Right lobe of liver (tissue), 6 donors: ENCODE measurements at regions not wholly inside any gene's neighbourhood (a gene's known extent, or its start where the extent isn't known, plus 50 kb on each side); places are given as distances from the start of the nearest gene placed in this dataset.

Experiments
- ATAC-seq, 4 donors: fragments of 200-7000 bp; cut with Tn5 transposase; one replicate each; pipeline ENCODE4 v1.9.1; 2020; ENCODE audit warnings: mild to moderate bottlenecking in 4 of 4, moderate library complexity in 4 of 4
- DNase-seq, 3 donors: peaks; one replicate each; pipeline ENCODE4 v3.0.0-alpha.2; 2020
- H3K27ac ChIP-seq, 3 donors: fragments of 200-600 bp; one replicate each; pipeline ENCODE4 v1.8.0; 2022
- H3K27me3 ChIP-seq, 2 donors: fragments of 200-600 bp; one replicate each; pipeline ENCODE4 v1.8.0; 2022
- H3K36me3 ChIP-seq, 4 donors: fragments of 200-600 bp; sonication (generic) in 1 of 4; one replicate each; pipeline versions ENCODE4 v1.5.1 to v1.8.0; 2017 to 2022; ENCODE audit warnings: control low read depth in 1 of 4
- H3K4me1 ChIP-seq, 4 donors: fragments of 200-600 bp; sonication (generic) in 1 of 4; one replicate each; pipeline versions ENCODE4 v1.5.1 to v1.8.0; 2017 to 2022; ENCODE audit warnings: control low read depth in 1 of 4
- H3K4me3 ChIP-seq, 3 donors: fragments of 200-600 bp; one replicate each; pipeline ENCODE4 v1.8.0; 2022
- H3K9me3 ChIP-seq, 4 donors: fragments of 200-600 bp; sonication (generic) in 1 of 4; one replicate each; pipeline versions ENCODE4 v1.5.1 to v1.8.0; 2017 to 2022; ENCODE audit warnings: control low read depth in 1 of 4
- POLR2A ChIP-seq: fragments of 450-650 bp; IDR thresholded peaks from one replicate; pipeline ENCODE4 v1.6.1; 2017; ENCODE audit warnings: antibody characterized with exemption, mild to moderate bottlenecking
- WGBS: methylation state at CpG from one replicate; pipeline ENCODE4 v1.1.6; 2018; ENCODE audit warnings: low coverage, low lambda C conversion rate; ENCODE audit not compliant: insufficient coverage; ENCODE audit errors: missing lambda C conversion rate; 5-methylcytosine and 5-hydroxymethylcytosine counted together
- intact Hi-C, 2 donors: fragments of 100-400 bp; cut with DNase I; formaldehyde crosslinking; loops; one replicate each; pipeline versions ENCODE4 v1.11.2 to v1.14.1; 2022
- TF ChIP-seq, protein P1 (sequence below), 4 donors: fragments of 200-600 bp in 3 of 4; fragments of 450-650 bp in 1 of 4; IDR thresholded peaks; one replicate each; pipeline versions ENCODE4 v1.5.1 to v1.8.0; 2016 to 2022; ENCODE audit warnings: antibody characterized with exemption in 4 of 4, mild to moderate bottlenecking in 2 of 4
- donor health status: DM: no; HTN: yes; CAD: no.
- donor health status: DM: no; HTN: no; CAD: no.
- donor health status: DM: no; HTN: no; CAD: no.
- donor health status: DM: no; HTN: yes; CAD: no.
- donor health status: DM: no; HTN: yes; CAD: no.

DNA sequence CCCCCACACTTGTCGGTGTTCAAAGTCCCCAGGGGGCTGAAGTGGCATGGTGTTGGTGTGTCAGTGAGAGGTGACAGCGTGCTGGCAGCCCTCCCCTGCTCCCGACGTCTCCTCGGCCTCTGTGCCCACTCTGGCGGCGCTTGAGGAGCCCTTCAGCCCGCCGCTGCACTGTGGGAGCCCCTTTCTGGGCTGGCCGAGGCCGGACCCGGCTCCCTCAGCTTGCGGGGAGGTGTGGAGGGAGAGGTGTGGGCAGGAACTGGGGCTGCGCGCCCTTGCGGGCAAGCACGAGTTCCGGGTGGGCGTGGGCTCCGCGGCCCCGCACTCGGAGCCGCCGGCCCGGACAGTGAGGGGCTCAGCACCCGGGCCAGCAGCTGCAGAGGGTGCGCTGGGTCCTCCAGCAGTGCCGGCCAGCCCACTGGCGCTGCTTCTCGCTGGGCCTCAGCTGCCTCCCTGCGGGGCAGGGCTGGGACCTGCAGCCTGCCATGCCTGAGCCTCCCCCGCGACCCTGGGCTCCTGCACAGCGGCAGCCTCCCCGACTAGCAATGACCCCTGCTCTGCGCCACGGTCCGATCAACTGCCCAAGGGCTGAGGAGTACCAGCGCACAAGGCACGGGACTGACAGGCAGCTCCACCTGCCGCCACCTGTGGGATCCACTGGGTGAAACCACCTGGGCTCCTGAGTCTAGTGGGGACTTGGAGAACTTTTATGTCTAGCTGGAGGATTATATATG lies 224.1 kb upstream of the RIOK2 start:
- intact Hi-C loops = no loop called here
- no peaks in the 10 kb centered on the region for H3K4me1 ChIP-seq
- ATAC-seq (no peak), DNase-seq (no peak)
- no peak overlapping the region for H3K4me3 ChIP-seq
- 100% methylated on average over 1 of the region's 42 CpGs for WGBS
- H3K9me3 ChIP-seq = no peaks in the 10 kb centered on the region
- TF ChIP-seq POLR2A = no peak
- TF ChIP-seq, protein P1, sequence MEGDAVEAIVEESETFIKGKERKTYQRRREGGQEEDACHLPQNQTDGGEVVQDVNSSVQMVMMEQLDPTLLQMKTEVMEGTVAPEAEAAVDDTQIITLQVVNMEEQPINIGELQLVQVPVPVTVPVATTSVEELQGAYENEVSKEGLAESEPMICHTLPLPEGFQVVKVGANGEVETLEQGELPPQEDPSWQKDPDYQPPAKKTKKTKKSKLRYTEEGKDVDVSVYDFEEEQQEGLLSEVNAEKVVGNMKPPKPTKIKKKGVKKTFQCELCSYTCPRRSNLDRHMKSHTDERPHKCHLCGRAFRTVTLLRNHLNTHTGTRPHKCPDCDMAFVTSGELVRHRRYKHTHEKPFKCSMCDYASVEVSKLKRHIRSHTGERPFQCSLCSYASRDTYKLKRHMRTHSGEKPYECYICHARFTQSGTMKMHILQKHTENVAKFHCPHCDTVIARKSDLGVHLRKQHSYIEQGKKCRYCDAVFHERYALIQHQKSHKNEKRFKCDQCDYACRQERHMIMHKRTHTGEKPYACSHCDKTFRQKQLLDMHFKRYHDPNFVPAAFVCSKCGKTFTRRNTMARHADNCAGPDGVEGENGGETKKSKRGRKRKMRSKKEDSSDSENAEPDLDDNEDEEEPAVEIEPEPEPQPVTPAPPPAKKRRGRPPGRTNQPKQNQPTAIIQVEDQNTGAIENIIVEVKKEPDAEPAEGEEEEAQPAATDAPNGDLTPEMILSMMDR (IDR thresholded peaks at IDR 0.05) = no peak
- H3K36me3 ChIP-seq = no peaks in the 10 kb centered on the region
- no peak overlapping the region for H3K27ac ChIP-seq
- no peaks in the 10 kb centered on the region for H3K27me3 ChIP-seq

DNA sequence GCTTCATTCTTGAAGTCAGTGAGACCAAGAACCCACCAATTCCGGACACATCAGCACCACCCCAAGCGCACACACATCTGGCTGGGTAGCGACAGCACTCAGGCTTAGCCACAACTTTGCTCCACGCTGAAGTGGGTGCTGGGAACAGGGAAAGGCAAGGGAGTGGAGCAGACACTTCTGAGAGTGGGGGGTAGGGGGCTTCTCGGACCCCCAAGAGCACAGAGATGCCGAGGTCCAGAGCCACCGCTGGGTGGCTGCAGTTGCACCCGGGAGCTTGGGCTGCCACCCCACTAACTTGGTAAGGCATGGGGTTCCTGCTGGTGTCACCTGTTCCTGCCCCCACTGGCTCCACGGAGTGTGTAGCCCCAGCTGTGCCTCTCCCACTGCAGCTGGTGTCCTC lies 225.3 kb upstream of the RIOK2 start:
- intact Hi-C loops = no loop called here
- 51% methylated on average over 5 of the region's 9 CpGs for WGBS
- H3K4me3 ChIP-seq = no peak overlapping the region
- no peaks in the 10 kb centered on the region for H3K27me3 ChIP-seq
- no peaks in the 10 kb centered on the region for H3K36me3 ChIP-seq
- H3K27ac ChIP-seq = no peak overlapping the region
- DNase-seq (no peak), ATAC-seq (no peak)
- H3K9me3 ChIP-seq = no peaks in the 10 kb centered on the region
- TF ChIP-seq, protein P1 (IDR thresholded peaks at IDR 0.05) = no peak
- TF ChIP-seq POLR2A = no peak
- no peaks in the 10 kb centered on the region for H3K4me1 ChIP-seq

- no peak overlapping the region for H3K27ac ChIP-seq
- 73% methylated on average over 2 of the region's 2 CpGs for whole genome bisulfite sequencing
- no peaks in the 10 kb centered on the region for H3K36me3 ChIP-seq
- H3K27me3 ChIP-seq = no peaks in the 10 kb centered on the region
- DNase-seq = no peak
- no peak overlapping the region for H3K4me3 ChIP-seq
- intact Hi-C loops = no loop called here
- no peaks in the 10 kb centered on the region for H3K4me1 ChIP-seq
- no peak for ATAC-seq
- no peaks in the 10 kb centered on the region for H3K9me3 ChIP-seq
- no peak for TF ChIP-seq POLR2A
- TF ChIP-seq, protein P1 (IDR thresholded peaks at IDR 0.05) = no peak
Observed at GRCh38 chr5:97412959-97413358, 229.9 kb upstream of the RIOK2 start.

DNA sequence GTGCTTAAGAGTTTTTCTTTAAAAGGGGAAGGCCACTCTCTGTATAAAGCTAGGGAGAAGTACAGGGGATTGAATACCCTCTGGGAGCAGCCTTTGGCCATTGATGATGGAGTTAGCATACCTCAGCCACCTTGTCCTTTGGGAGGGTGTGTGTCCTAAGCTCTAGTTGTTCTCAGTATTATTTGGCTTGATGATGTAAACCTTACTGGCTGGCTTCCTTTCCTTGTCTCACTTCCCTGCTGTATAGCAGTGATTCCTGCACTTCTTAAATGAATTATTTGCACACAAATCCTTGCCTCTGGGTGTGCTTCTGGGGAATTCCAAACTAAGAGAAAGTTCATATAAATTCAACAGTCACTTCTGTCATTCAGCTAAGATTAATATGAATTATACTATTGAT lies 234.9 kb upstream of the RIOK2 start:
- Histone ChIP-seq H3K27me3 (no peaks in the 10 kb centered on the region), H3K9me3 (no peaks in the 10 kb centered on the region), H3K36me3 (no peaks in the 10 kb centered on the region), H3K4me3 (no peak overlapping the region), H3K4me1 (no peaks in the 10 kb centered on the region), H3K27ac (no peak overlapping the region)
- intact Hi-C loops = no loop called here
- no peak for DNase-seq
- ATAC-seq = no peak
- TF ChIP-seq, protein P1 (IDR thresholded peaks at IDR 0.05) = no peak

DNA sequence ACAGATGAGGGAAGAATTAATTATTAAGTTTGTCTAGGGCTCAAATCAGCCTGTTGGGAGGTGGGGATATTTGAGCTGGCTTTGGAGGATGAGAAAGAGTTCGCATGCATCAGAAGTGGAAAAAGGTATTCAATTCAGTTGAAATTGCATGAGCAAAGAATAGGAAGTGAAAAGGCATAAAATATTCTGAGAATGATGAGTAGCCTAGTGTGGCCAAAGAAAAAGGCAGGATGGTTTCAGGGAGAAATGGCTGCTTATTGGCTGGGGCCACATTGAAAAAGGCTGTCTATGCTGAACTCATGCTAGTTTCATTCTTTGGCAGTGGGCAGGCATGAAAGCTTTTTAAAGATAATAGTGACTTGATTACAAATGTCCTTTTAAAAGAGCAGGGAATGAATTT lies 235.4 kb upstream of the RIOK2 start:
- no peak for TF ChIP-seq POLR2A
- TF ChIP-seq, protein P1 (IDR thresholded peaks at IDR 0.05) = no peak
- no peak for ATAC-seq
- Histone ChIP-seq H3K4me1 (no peaks in the 10 kb centered on the region), H3K27ac (no peak overlapping the region), H3K27me3 (no peaks in the 10 kb centered on the region), H3K36me3 (no peaks in the 10 kb centered on the region), H3K4me3 (no peak overlapping the region), H3K9me3 (no peaks in the 10 kb centered on the region)
- DNase-seq = no peak
- 42% methylated on average over 1 of the region's 1 CpG for WGBS
- intact Hi-C loops = no loop called here
